AG09319 (cell line): ENCODE measurements at regions not wholly inside any gene's neighbourhood (a gene's known extent, or its start where the extent isn't known, plus 50 kb on each side); places are given as distances from the start of the nearest gene placed in this dataset.
"Not testable (repeated sequence)": the region's sequence is repeated elsewhere in the genome, so short reads cannot be mapped to it uniquely, and the experiment has no call there.

Experiments
- DNase-seq: peaks from one replicate; pipeline ENCODE4 v3.0.0-alpha.2; 2010; ENCODE audit warnings: low read depth; ENCODE audit errors: extremely low read depth
- CTCF ChIP-seq: IDR thresholded peaks from 2 replicates; pipeline ENCODE4 v1.5.1; 2011; ENCODE audit warnings: low read depth, mild to moderate bottlenecking, inconsistent platforms, low read length, moderate library complexity

- no peak for TF ChIP-seq CTCF
- no peak for DNase-seq
Observed at GRCh38 chr1:72432645-72433267, 150.4 kb upstream of the NEGR1 start.

- no peak for DNase-seq
- no peak for TF ChIP-seq CTCF
Observed at GRCh38 chr1:72431810-72432209, 149.5 kb upstream of the NEGR1 start.

- not testable (repeated sequence) for DNase-seq
Observed at GRCh38 chr1:72428276-72428675, 145.9 kb upstream of the NEGR1 start.

DNA sequence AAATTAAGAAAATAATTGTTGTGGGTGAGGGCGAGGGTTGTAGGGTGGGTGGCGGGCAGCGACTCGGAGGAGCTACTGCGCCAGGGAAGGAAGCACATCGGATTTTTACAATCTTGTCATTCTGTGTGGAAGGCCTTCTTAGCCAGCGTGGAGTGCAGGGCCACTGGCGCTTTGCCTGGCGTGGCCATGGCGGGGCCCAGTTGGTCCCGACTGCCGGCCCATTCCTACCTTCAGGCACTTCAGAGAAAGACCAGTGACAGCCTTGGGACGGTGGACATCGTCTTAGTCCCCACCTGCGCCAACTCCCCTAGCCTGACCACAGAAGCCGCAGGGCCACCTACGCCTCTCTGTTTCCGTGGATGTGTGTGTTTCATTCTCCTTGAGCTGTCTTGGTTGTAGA, 136.9 kb upstream of the NEGR1 start:
- TF ChIP-seq CTCF = no peak
- no peak for DNase-seq

DNA sequence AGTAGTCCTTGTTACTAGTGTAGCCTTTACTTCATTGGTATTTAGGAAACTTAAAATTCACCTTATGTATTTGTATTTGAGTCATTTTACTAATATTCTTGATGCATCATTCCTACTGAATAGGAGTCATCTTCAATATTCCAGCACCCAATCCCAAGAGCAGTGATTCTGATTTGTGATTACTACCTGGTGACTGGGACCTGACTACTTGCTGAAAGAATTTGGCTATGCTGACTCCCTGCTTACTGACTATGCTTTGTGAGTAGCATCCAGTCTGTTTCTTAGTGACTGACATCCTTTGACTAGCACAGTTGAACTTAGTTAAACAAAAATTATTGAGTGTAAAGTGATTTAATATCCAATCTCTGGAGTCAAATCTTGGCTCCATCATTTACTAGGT, 129.9 kb upstream of the NEGR1 start:
- DNase-seq = no peak
- TF ChIP-seq CTCF = no peak

GRCh38 chr1:72399807-72400206, 117.5 kb upstream of the NEGR1 start:
- no peak for TF ChIP-seq CTCF
- no peak for DNase-seq

GRCh38 chr1:72397786-72398185, 115.4 kb upstream of the NEGR1 start:
- no peak for TF ChIP-seq CTCF
- peak; percentile 55 for DNase-seq

DNA sequence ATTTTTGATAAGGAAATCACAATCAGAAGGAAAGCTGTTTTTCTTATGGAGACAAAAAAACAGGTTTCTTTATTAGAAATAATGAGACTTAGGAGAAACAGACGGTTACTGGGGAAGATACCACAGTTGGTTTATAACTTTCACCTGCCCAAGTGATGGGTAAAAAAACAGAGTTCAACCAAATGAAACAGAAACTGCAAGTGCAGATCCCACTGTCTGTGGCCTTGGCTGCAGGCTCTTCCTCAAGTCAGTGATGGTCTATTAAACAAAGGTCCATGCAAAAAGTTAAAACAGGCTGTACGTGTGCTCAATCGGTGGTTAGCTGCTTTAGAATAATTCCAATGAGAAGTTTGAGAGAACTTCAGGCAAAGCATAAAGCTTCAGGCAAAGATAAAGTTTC, 112.1 kb upstream of the NEGR1 start:
- TF ChIP-seq CTCF = no peak
- DNase-seq = no peak
